HG02642 (cell line): ENCODE measurements at regions not wholly inside any gene's neighbourhood (a gene's known extent, or its start where the extent isn't known, plus 50 kb on each side); places are given as distances from the start of the nearest gene placed in this dataset.

ENCODE experiments used
- ATAC-seq: cut with Tn5 transposase; IDR thresholded peaks from one replicate; pipeline ENCODE4 v1.9.1; 2021; ENCODE audit warnings: mild to moderate bottlenecking; ENCODE audit not compliant: unreplicated experiment, poor library complexity

DNA sequence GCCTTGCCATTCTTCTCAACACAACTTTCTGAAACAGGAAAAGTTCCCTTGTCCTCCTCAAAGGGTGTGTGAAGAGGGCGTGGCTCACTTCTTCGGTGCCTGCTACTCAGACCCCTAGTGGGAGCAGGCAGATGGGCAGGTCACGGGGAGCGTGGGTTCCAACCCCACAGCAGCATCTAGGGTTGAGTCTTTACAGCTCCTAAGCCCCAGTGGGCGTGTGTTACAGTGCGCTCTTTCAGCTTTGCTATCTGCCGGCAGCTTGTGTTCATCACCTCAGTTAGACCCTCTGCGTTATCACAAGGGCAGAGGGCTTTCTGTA, 57.5 kb upstream of the KLF3 start:
- ATAC-seq, result no peak

DNA sequence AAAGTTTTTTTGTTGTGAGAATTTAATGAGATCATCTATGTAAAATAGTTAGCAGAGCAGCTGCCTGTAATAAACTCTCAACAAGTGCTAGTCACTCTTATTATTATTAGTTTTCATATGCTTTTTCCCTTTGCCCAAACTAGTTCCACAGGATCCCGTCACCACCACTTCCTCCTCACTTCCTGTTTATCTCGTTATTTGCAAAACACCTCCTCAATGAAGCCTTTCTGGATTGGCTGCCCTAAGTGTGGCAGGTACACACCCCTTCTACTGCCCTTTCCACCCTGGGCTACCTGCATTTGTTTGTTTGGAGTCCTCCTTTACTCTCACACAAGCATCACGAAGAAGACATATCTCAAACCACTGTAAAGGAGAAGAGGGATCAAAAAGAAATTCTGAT, 54.4 kb upstream of the KLF3 start:
- no peak for ATAC-seq

DNA sequence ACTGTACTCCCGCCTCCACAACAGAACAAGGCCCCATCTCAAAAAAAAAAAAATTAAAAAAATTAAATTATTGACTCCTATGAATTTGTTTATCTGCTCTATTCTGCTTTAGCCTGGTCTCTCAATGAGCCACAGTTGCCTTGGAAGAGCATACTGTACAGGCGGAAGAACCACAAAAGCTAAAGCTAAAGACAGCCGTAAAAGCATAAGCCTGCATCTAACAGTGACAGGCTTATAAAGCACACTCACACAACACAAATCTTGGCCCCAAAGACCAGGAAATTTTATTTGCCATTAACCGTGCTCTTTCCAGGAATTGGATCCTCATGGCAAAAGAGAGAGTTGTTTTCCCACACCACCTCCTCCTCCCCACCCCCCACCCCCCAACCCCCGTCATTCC, 53.5 kb upstream of the KLF3 start:
- no peak for ATAC-seq

DNA sequence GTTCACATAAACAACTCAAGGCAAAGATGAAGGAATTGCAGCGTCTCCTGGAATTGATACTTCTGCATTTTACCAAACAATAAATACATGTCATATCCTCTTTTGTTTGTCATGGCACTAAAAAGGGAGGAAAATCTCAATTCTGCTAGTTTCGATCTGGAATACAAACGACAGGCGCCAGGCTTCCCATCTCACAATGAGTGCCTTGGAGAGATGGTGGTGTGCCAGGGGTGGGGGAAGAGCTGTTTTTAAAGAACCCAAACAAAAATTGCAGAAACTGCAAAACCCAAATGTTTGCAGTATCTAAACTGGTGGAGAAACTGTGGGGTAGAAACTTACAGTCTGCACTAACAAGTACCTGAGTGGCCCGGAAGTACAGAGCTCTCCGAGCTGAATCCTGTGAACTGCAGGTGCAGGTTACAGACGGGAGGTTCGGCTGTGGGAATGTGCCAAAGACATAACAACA, 53.0 kb upstream of the KLF3 start:
- no peak for ATAC-seq

DNA sequence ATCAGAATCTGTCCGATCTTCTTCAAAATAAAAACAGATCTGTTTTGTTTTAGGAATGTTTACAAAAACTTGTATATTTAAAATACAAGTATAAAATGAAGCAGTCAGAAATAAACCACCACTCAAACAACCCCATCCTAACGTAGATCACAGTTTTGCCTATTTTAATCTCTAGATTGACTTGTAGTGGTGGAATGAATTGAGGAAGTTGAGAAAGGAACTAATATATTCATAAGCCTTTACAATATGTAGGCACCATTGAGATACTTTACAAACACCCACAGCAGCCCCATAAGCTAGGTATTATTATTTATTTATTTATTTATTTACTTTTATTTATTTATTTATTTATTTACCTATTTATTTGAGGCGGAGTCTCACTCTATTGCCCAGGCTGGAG, 52.3 kb upstream of the KLF3 start:
- ATAC-seq, result no peak

DNA sequence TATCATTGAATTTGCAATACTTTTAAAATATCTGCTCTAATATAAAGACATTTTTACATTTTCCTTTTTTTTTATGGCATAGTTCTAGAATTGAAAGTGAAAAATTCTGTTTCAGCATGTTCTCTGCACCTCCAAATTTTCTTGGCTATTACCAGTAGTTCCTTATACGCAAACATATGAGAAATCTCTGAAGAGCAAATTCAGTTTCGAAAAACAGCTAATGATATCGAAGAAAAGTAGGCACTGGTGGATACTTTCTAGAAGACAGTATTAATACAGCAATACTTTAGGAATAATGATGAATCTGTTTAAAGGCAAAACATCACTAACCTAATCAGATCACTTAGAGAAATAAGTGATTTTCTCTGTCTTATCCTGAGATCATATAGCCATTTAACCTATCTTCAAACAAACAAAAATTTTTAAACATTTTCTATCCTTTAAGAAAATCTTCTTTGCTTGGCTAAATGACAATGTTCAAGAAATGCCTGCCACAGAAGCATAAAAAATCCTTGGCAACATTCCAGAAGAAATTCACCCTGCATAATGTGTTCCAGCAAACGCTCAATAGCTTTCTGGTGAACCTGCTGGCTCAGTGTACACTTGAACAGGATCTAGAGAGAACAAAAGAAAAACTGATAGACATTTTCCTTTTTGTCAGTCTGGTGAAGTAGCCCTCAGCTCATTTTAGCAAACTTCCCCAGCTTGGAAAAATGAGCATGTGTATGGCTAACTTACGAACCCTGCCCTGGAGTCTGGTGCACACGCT, 51.2 kb upstream of the KLF3 start:
- no peak for ATAC-seq
